H9 (cell line): ENCODE measurements at regions not wholly inside any gene's neighbourhood (a gene's known extent, or its start where the extent isn't known, plus 50 kb on each side); places are given as distances from the start of the nearest gene placed in this dataset.

Source experiments
- DNase-seq: peaks from one replicate; pipeline ENCODE4 v3.0.0-alpha.2; 2017
- H2AFZ ChIP-seq: one replicate; pipeline ENCODE4 v1.6.1; 2013; ENCODE audit warnings: mild to moderate bottlenecking, low read length, control low read depth, moderate library complexity
- H2AK5ac ChIP-seq: 2 replicates; pipeline ENCODE4 v1.6.1; 2013; ENCODE audit warnings: low read length, control low read depth, mixed read lengths; ENCODE audit not compliant: insufficient read length
- H2BK120ac ChIP-seq: one replicate; pipeline ENCODE4 v1.6.1; 2013; ENCODE audit warnings: low read depth, mild to moderate bottlenecking, low read length, control low read depth, inconsistent platforms; ENCODE audit not compliant: poor library complexity, severe bottlenecking
- H2BK12ac ChIP-seq: 2 replicates; pipeline ENCODE4 v1.6.1; 2013; ENCODE audit warnings: low read length, control low read depth, mixed read lengths, low read depth; ENCODE audit not compliant: insufficient read length
- H2BK15ac ChIP-seq: 2 replicates; pipeline ENCODE4 v1.6.1; 2013; ENCODE audit warnings: low read depth, low read length, control low read depth
- H2BK20ac ChIP-seq: one replicate; pipeline ENCODE4 v1.6.1; 2013; ENCODE audit warnings: low read depth, mild to moderate bottlenecking, low read length, control low read depth, inconsistent platforms; ENCODE audit not compliant: poor library complexity, severe bottlenecking
- H2BK5ac ChIP-seq: 2 replicates; pipeline ENCODE4 v1.6.1; 2013; ENCODE audit warnings: low read length, control low read depth, mixed read lengths; ENCODE audit not compliant: insufficient read length
- H3K14ac ChIP-seq: 2 replicates; pipeline ENCODE4 v1.6.1; 2013; ENCODE audit warnings: low read length, control low read depth; ENCODE audit not compliant: insufficient read depth
- H3K18ac ChIP-seq: 2 replicates; pipeline ENCODE4 v1.6.1; 2013; ENCODE audit warnings: low read depth, mild to moderate bottlenecking, mixed read lengths, low read length, control low read depth; ENCODE audit not compliant: insufficient read length
- H3K23ac ChIP-seq: 2 replicates; pipeline ENCODE4 v1.6.1; 2013; ENCODE audit warnings: low read length, control low read depth, mixed read lengths, low read depth; ENCODE audit not compliant: insufficient read length
- H3K23me2 ChIP-seq: 2 replicates; pipeline ENCODE4 v1.6.1; 2013; ENCODE audit warnings: low read depth, mild to moderate bottlenecking, mixed read lengths, low read length, control low read depth; ENCODE audit not compliant: insufficient read length, poor library complexity, severe bottlenecking
- H3K27ac ChIP-seq: 2 replicates; pipeline ENCODE4 v1.5.1; 2013; ENCODE audit warnings: low read length, control low read depth, mixed read lengths, low read depth; ENCODE audit not compliant: insufficient read length
- H3K27me3 ChIP-seq: 2 replicates; pipeline ENCODE4 v1.6.1; 2013; ENCODE audit warnings: low read length, control low read depth, inconsistent platforms; ENCODE audit not compliant: insufficient read depth
- H3K4ac ChIP-seq: 2 replicates; pipeline ENCODE4 v1.6.1; 2013; ENCODE audit warnings: low read depth, mild to moderate bottlenecking, control low read depth, inconsistent platforms, low read length, moderate library complexity
- H3K4me1 ChIP-seq: 2 replicates; pipeline ENCODE4 v1.6.1; 2013; ENCODE audit warnings: low read length, control low read depth, inconsistent platforms; ENCODE audit not compliant: insufficient read depth
- H3K4me2 ChIP-seq: 2 replicates; pipeline ENCODE4 v1.6.1; 2013; ENCODE audit warnings: low read length, control low read depth, mixed read lengths; ENCODE audit not compliant: insufficient read length, insufficient read depth
- H3K56ac ChIP-seq: 2 replicates; pipeline ENCODE4 v1.6.1; 2013; ENCODE audit warnings: low read depth, mild to moderate bottlenecking, mixed read lengths, low read length, control low read depth; ENCODE audit not compliant: insufficient read length
- H3K79me1 ChIP-seq: 2 replicates; pipeline ENCODE4 v1.6.1; 2013; ENCODE audit warnings: low read depth, mild to moderate bottlenecking, moderate library complexity, low read length, control low read depth, inconsistent platforms; ENCODE audit not compliant: insufficient read depth, poor library complexity, severe bottlenecking
- H3K79me2 ChIP-seq: 2 replicates; pipeline ENCODE4 v1.6.1; 2013; ENCODE audit warnings: low read length, control low read depth, inconsistent platforms; ENCODE audit not compliant: insufficient read depth
- H3K9ac ChIP-seq: 2 replicates; pipeline ENCODE4 v1.6.1; 2013; ENCODE audit warnings: low read length, control low read depth, mixed read lengths; ENCODE audit not compliant: insufficient read length; ENCODE audit errors: extremely low read depth
- H3K9me3 ChIP-seq: one replicate; pipeline ENCODE4 v1.6.1; 2013; ENCODE audit warnings: low read depth, low read length, inconsistent platforms; ENCODE audit not compliant: control insufficient read depth
- H3T11ph ChIP-seq: one replicate; pipeline ENCODE4 v1.6.1; 2013; ENCODE audit warnings: mild to moderate bottlenecking, low read length, control low read depth, inconsistent platforms
- H4K20me1 ChIP-seq: one replicate; pipeline ENCODE4 v1.6.1; 2013; ENCODE audit not compliant: control insufficient read depth, insufficient read length, insufficient read depth
- H4K5ac ChIP-seq: 2 replicates; pipeline ENCODE4 v1.6.1; 2013; ENCODE audit warnings: low read depth, mild to moderate bottlenecking, mixed read lengths, low read length, control low read depth; ENCODE audit not compliant: insufficient read length
- H4K8ac ChIP-seq: replicated peaks from 2 replicates; pipeline ENCODE4 v1.6.1; 2013; ENCODE audit warnings: low read length, control low read depth, mixed read lengths, low read depth; ENCODE audit not compliant: insufficient read length
- H4K91ac ChIP-seq: 2 replicates; pipeline ENCODE4 v1.6.1; 2013; ENCODE audit warnings: low read depth, mild to moderate bottlenecking, moderate library complexity, mixed read lengths, low read length, control low read depth; ENCODE audit not compliant: insufficient read length
- H3K27ac Mint-ChIP-seq, 3 experiments: 2 replicates in 2 of 3; 3 replicates in 1 of 3; pipeline ENCODE4 v1.8.0; 2020 to 2021; ENCODE audit warnings: mixed read lengths in 3 of 3, mild to moderate bottlenecking in 1 of 3, moderate library complexity in 1 of 3
- H3K27me3 Mint-ChIP-seq: 2 replicates; pipeline ENCODE4 v1.8.0; 2021; ENCODE audit warnings: low read depth, mild to moderate bottlenecking, moderate library complexity, mixed read lengths
- H3K36me3 Mint-ChIP-seq, 3 experiments: 2 replicates in 2 of 3; 3 replicates in 1 of 3; pipeline ENCODE4 v1.8.0; 2020 to 2021; ENCODE audit warnings: low read depth in 3 of 3, mixed read lengths in 3 of 3; ENCODE audit not compliant: insufficient read depth in 1 of 3
- H3K4me1 Mint-ChIP-seq, 2 experiments: 2 replicates each; pipeline ENCODE4 v1.8.0; 2020; ENCODE audit warnings: mixed read lengths in 2 of 2
- H3K4me3 Mint-ChIP-seq, 2 experiments: 2 replicates in 1 of 2; 3 replicates in 1 of 2; pipeline ENCODE4 v1.8.0; 2020 to 2021; ENCODE audit warnings: mild to moderate bottlenecking in 2 of 2, mixed read lengths in 2 of 2, moderate library complexity in 1 of 2
- H3K9me3 Mint-ChIP-seq, 2 experiments: 2 replicates in 1 of 2; 3 replicates in 1 of 2; pipeline ENCODE4 v1.8.0; 2020; ENCODE audit warnings: mild to moderate bottlenecking in 2 of 2, mixed read lengths in 2 of 2, moderate library complexity in 1 of 2
- CTCF ChIP-seq: fragments of 200-600 bp; sonication (generic); conservative IDR thresholded peaks from 3 replicates; pipeline ENCODE4 v1.8.0; 2021; ENCODE audit warnings: antibody characterized with exemption, mild to moderate bottlenecking
- WGBS: extraction: QIAGEN DNeasy Blood & Tissue Kit; methylation state at CpG from one replicate; pipeline ENCODE4 v1.1.7; 2013; ENCODE audit warnings: missing lambda C conversion rate, low lambda C conversion rate, mixed read lengths; ENCODE audit not compliant: insufficient read length; ENCODE audit errors: extremely low coverage; 5-methylcytosine and 5-hydroxymethylcytosine counted together

GRCh38 chr22:49703990-49704344 is 123.7 kb downstream of the BRD1 start:
- Histone ChIP-seq H4K91ac (no peak overlapping the region), H3K4me2 (no peak overlapping the region), H3K79me1 (no peaks in the 10 kb centered on the region), H3K9ac (no peak overlapping the region), H3K23ac (no peak overlapping the region), H2BK12ac (no peak overlapping the region), H3K27me3 (no peaks in the 10 kb centered on the region), H3K14ac (no peak overlapping the region), H3K4ac (no peak overlapping the region), H3K18ac (no peak overlapping the region), H2BK120ac (no peak overlapping the region), H2AK5ac (no peak overlapping the region), H4K20me1 (no peaks in the 10 kb centered on the region), H4K8ac (no peak overlapping the region), H2BK20ac (no peak overlapping the region), H3K56ac (no peak overlapping the region), H3K4me1 (no peaks in the 10 kb centered on the region), H2AFZ (no peak overlapping the region), H3K23me2 (no peaks in the 10 kb centered on the region), H4K5ac (no peak overlapping the region), H2BK15ac (no peak overlapping the region), H3K27ac (no peak overlapping the region), H2BK5ac (no peak overlapping the region), H3K79me2 (no peaks in the 10 kb centered on the region), H3K9me3 (peaks cover 8% of the 10 kb centered on the region), H3T11ph (no peak overlapping the region)
- no peak overlapping the region for H3K4me3 Mint-ChIP-seq
- WGBS = no CpG with 5 or more reads among the region's 10 CpGs
- H3K9me3 Mint-ChIP-seq = peaks cover 19 to 26% of the 10 kb centered on the region in 2 experiments
- no peak for DNase-seq
- peaks cover 17% of the 10 kb centered on the region for H3K27me3 Mint-ChIP-seq
- no peak for TF ChIP-seq CTCF
- peaks cover 0 to 6% (median 3%) of the 10 kb centered on the region in 3 experiments; a peak in 4 of 7 replicates for H3K36me3 Mint-ChIP-seq
- H3K27ac Mint-ChIP-seq = no peak overlapping the region
- H3K4me1 Mint-ChIP-seq = peaks cover 0 to 3% of the 10 kb centered on the region in 2 experiments; a peak in 1 of 4 replicates
